ENCODE measurements at regions not wholly inside any gene's neighbourhood (a gene's known extent, or its start where the extent isn't known, plus 50 kb on each side); places are given as distances from the start of the nearest gene placed in this dataset.

GRCh38 chr6:55014321-55015088, 159.8 kb upstream of the HCRTR2 start:
- H3K9me2 ChIP-seq (replicated peaks; ENCODE audit: low read length): no peaks in the 10 kb centered on the region
- DNase-seq: no peak
- BruUV-seq (replicated peaks): no TSS peak
- peaks cover 11% of the 10 kb centered on the region; the same call in 1 of the 2 replicates for H3K4me1 ChIP-seq (ENCODE audit: insufficient read depth, low read length)
- H3K4me3 ChIP-seq (ENCODE audit: low read length): no peak overlapping the region
- no peaks in the 10 kb centered on the region for H3K79me2 ChIP-seq (ENCODE audit: low read length)
- no peak overlapping the region for H3K4me2 ChIP-seq (ENCODE audit: low read length)
- no peaks in the 10 kb centered on the region for H3F3A ChIP-seq (ENCODE audit: low read length, unreplicated experiment)
- no peaks in the 10 kb centered on the region for H3K9me3 ChIP-seq (ENCODE audit: low read length)
- ATAC-seq: no peak
- no peaks in the 10 kb centered on the region for H3K27me3 ChIP-seq (ENCODE audit: low read length)
- intact Hi-C loops (cut with micrococcal nuclease): no loop called here
- ChIA-PET POLR2A (ENCODE audit: unreplicated experiment) (no interaction called here), CTCF (interaction anchor here (0.5 kb wide), 1 partner anchor 534 kb away, joined by 3 read pairs; no protein-coding TSS in a partner anchor)
- no peaks in the 10 kb centered on the region for H3K36me3 ChIP-seq (ENCODE audit: low read depth, low read length)
- H2AFZ ChIP-seq (ENCODE audit: low read length): no peak overlapping the region
- H4K20me1 ChIP-seq (ENCODE audit: low read length): no peaks in the 10 kb centered on the region
- TF ChIP-seq EZH2 (IDR thresholded peaks at IDR 0.05; ENCODE audit: low read length, unreplicated experiment): no peak
- TF ChIP-seq, protein P1, sequence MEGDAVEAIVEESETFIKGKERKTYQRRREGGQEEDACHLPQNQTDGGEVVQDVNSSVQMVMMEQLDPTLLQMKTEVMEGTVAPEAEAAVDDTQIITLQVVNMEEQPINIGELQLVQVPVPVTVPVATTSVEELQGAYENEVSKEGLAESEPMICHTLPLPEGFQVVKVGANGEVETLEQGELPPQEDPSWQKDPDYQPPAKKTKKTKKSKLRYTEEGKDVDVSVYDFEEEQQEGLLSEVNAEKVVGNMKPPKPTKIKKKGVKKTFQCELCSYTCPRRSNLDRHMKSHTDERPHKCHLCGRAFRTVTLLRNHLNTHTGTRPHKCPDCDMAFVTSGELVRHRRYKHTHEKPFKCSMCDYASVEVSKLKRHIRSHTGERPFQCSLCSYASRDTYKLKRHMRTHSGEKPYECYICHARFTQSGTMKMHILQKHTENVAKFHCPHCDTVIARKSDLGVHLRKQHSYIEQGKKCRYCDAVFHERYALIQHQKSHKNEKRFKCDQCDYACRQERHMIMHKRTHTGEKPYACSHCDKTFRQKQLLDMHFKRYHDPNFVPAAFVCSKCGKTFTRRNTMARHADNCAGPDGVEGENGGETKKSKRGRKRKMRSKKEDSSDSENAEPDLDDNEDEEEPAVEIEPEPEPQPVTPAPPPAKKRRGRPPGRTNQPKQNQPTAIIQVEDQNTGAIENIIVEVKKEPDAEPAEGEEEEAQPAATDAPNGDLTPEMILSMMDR (conservative IDR thresholded peaks at IDR 0.05; ENCODE audit: low read depth, low read length): no peak
- no peak overlapping the region for H3K27ac ChIP-seq (ENCODE audit: low read length)
- no peak overlapping the region for H3K9ac ChIP-seq (ENCODE audit: low read length)

GRCh38 chr6:55016261-55016660, 158.1 kb upstream of the HCRTR2 start:
- H3K9me2 ChIP-seq (replicated peaks; ENCODE audit: low read length): no peaks in the 10 kb centered on the region
- no peaks in the 10 kb centered on the region for H3K36me3 ChIP-seq (ENCODE audit: low read depth, low read length)
- no peak overlapping the region for H3K9ac ChIP-seq (ENCODE audit: low read length)
- no peak overlapping the region for H3K4me2 ChIP-seq (ENCODE audit: low read length)
- no peak overlapping the region for H3K27ac ChIP-seq (ENCODE audit: low read length)
- H3K4me1 ChIP-seq (ENCODE audit: insufficient read depth, low read length): peaks cover 11% of the 10 kb centered on the region; the same call in 1 of the 2 replicates
- ChIA-PET CTCF (no interaction called here), POLR2A (ENCODE audit: unreplicated experiment) (no interaction called here)
- intact Hi-C loops (cut with micrococcal nuclease): no loop called here
- ATAC-seq (peak; percentile 67; the same call in 1 of the 2 replicates), DNase-seq (no peak)
- H4K20me1 ChIP-seq (ENCODE audit: low read length): no peaks in the 10 kb centered on the region
- H3K79me2 ChIP-seq (ENCODE audit: low read length): no peaks in the 10 kb centered on the region
- H3K4me3 ChIP-seq (ENCODE audit: low read length): no peak overlapping the region
- H3K27me3 ChIP-seq (ENCODE audit: low read length): no peaks in the 10 kb centered on the region
- no peaks in the 10 kb centered on the region for H3F3A ChIP-seq (ENCODE audit: low read length, unreplicated experiment)
- TF ChIP-seq, protein P1 (conservative IDR thresholded peaks at IDR 0.05; ENCODE audit: low read depth, low read length): no peak
- TF ChIP-seq EZH2 (IDR thresholded peaks at IDR 0.05; ENCODE audit: low read length, unreplicated experiment): no peak
- no peak for TF ChIP-seq EZH2phosphoT487 (IDR thresholded peaks at IDR 0.05; ENCODE audit: borderline replicate concordance, low read length)
- no peaks in the 10 kb centered on the region for H3K9me3 ChIP-seq (ENCODE audit: low read length)
- no peak overlapping the region for H2AFZ ChIP-seq (ENCODE audit: low read length)
- no TSS peak for BruUV-seq (replicated peaks)

- TF ChIP-seq, protein P1 (conservative IDR thresholded peaks at IDR 0.05; ENCODE audit: low read depth, low read length): no peak
- no peak for TF ChIP-seq EZH2 (IDR thresholded peaks at IDR 0.05; ENCODE audit: low read length, unreplicated experiment)
- H3K79me2 ChIP-seq (ENCODE audit: low read length): no peaks in the 10 kb centered on the region
- no peaks in the 10 kb centered on the region for H3K27me3 ChIP-seq (ENCODE audit: low read length)
- H4K20me1 ChIP-seq (ENCODE audit: low read length): no peaks in the 10 kb centered on the region
- intact Hi-C loops (cut with micrococcal nuclease): no loop called here
- H3K9me2 ChIP-seq (replicated peaks; ENCODE audit: low read length): no peaks in the 10 kb centered on the region
- BruUV-seq (replicated peaks): no TSS peak
- no peak overlapping the region for H3K9ac ChIP-seq (ENCODE audit: low read length)
- DNase-seq (no peak), ATAC-seq (no peak)
- no peak overlapping the region for H3K27ac ChIP-seq (ENCODE audit: low read length)
- H3F3A ChIP-seq (ENCODE audit: low read length, unreplicated experiment): no peaks in the 10 kb centered on the region
- CTCF ChIA-PET: no interaction called here
- no peak overlapping the region for H2AFZ ChIP-seq (ENCODE audit: low read length)
- POLR2A ChIA-PET (ENCODE audit: unreplicated experiment): no interaction called here
- no peak overlapping the region for H3K4me3 ChIP-seq (ENCODE audit: low read length)
- peaks cover 11% of the 10 kb centered on the region; the same call in 1 of the 2 replicates for H3K4me1 ChIP-seq (ENCODE audit: insufficient read depth, low read length)
- no peaks in the 10 kb centered on the region for H3K36me3 ChIP-seq (ENCODE audit: low read depth, low read length)
- H3K4me2 ChIP-seq (ENCODE audit: low read length): no peak overlapping the region
- H3K9me3 ChIP-seq (ENCODE audit: low read length): no peaks in the 10 kb centered on the region
These were observed 156.6 kb upstream of the HCRTR2 start for GRCh38 chr6:55017555-55018300.

All from PC-3 (cell line).